ENCODE measurements at regions not wholly inside any gene's neighbourhood (a gene's known extent, or its start where the extent isn't known, plus 50 kb on each side); places are given as distances from the start of the nearest gene placed in this dataset.

- DNase-seq = no peak
Measured at GRCh38 chr13:99859178-99860177, 112.1 kb downstream of the ZIC5 start.

- no peak for DNase-seq
Measured at GRCh38 chr13:99857738-99858137, 113.8 kb downstream of the ZIC5 start.

- DNase-seq = no peak
Measured at GRCh38 chr13:99855526-99856420, 115.8 kb downstream of the ZIC5 start.

GRCh38 chr13:99854366-99854765, 117.2 kb downstream of the ZIC5 start:
- no peak for DNase-seq

- DNase-seq = no peak
Measured at GRCh38 chr13:99847318-99847750, 124.2 kb downstream of the ZIC5 start.

- no peak for DNase-seq
Measured at GRCh38 chr13:99845161-99845874, 126.2 kb downstream of the ZIC5 start.

GRCh38 chr13:99844421-99844820, 127.1 kb downstream of the ZIC5 start:
- DNase-seq = no peak

GRCh38 chr13:99843872-99844271, 127.7 kb downstream of the ZIC5 start:
- no peak for DNase-seq

GRCh38 chr13:99842405-99842804, 129.2 kb downstream of the ZIC5 start:
- DNase-seq = no peak

- DNase-seq = no peak
Measured at GRCh38 chr13:99836291-99836690, 135.3 kb downstream of the ZIC5 start.

GRCh38 chr13:99835442-99835841, 136.1 kb downstream of the ZIC5 start:
- DNase-seq = no peak

GRCh38 chr13:99834246-99834645, 137.3 kb downstream of the ZIC5 start:
- DNase-seq = no peak

GRCh38 chr13:99832347-99832746, 139.2 kb downstream of the ZIC5 start:
- DNase-seq = no peak

GRCh38 chr13:99830931-99831330, 140.6 kb downstream of the ZIC5 start:
- no peak for DNase-seq

- no peak for DNase-seq
Measured at GRCh38 chr13:99829593-99830239, 141.9 kb downstream of the ZIC5 start.

- DNase-seq = no peak
Measured at GRCh38 chr13:99829161-99829560, 142.4 kb downstream of the ZIC5 start.

- DNase-seq = no peak
Measured at GRCh38 chr13:99828735-99829134, 142.8 kb downstream of the ZIC5 start.

GRCh38 chr13:99828123-99828522, 143.4 kb downstream of the ZIC5 start:
- no peak for DNase-seq

- DNase-seq = no peak
Measured at GRCh38 chr13:99827011-99827772, 144.4 kb downstream of the ZIC5 start.

GRCh38 chr13:99823961-99824360, 147.6 kb downstream of the ZIC5 start:
- no peak for DNase-seq

- DNase-seq = no peak
Measured at GRCh38 chr13:99822820-99823219, 148.7 kb downstream of the ZIC5 start.
